Posterior cingulate gyrus (tissue), 11 donors: ENCODE measurements at regions not wholly inside any gene's neighbourhood (a gene's known extent, or its start where the extent isn't known, plus 50 kb on each side); places are given as distances from the start of the nearest gene placed in this dataset.
A peak's percentile ranks its signal among the peaks of the same experiment; 100 is the strongest.

Source experiments
- DNase-seq, 10 donors: peaks; one replicate each; pipeline versions ENCODE4 v3.0.0 to v3.0.0-alpha.2; 2020 to 2021; ENCODE audit warnings: mixed read lengths in 3 of 10
- intact Hi-C: fragments of 100-400 bp; cut with DNase I; formaldehyde crosslinking; loops from one replicate; pipeline ENCODE4 v1.15.1; 2023

- no peak for DNase-seq
- intact Hi-C loops: no loop called here
These were observed 159.6 kb upstream of the ZNF217 start for GRCh38 chr20:53752971-53753879.

DNA sequence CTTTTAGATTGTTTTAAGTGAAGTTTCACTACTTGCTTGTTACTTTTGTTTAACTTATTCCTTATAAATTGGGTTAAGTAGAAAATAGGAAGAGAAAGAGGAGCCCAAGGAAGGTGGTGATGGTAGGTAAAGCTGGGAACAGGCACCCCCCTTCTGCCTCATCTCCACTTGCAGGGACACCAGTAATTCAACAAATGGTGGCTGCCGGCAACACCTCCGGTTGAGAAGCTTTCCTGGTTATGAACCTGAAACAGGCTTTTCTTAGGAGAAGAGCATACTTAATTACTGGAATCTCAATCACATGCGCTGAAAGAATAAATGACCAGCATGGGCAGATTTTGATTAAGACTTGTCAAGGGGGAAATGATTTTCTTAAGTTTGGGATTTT lies 158.9 kb upstream of the ZNF217 start:
- intact Hi-C loops: no loop called here
- DNase-seq: no peak

- intact Hi-C loops: no loop called here
These were observed 158.1 kb upstream of the ZNF217 start for GRCh38 chr20:53751620-53752318.

GRCh38 chr20:53750827-53751619 lies 157.4 kb upstream of the ZNF217 start:
- intact Hi-C loops: no loop called here
- peak in 5 of 10 donors; percentile 15 to 82 (median 27) for DNase-seq

More at GRCh38 chr20:53751620-53752318, 158.1 kb upstream of the ZNF217 start:
- DNase-seq: no peak

- DNase-seq: no peak
- intact Hi-C loops: no loop called here
These were observed 155.9 kb upstream of the ZNF217 start for GRCh38 chr20:53749499-53749898.

GRCh38 chr20:53748821-53749421 lies 155.3 kb upstream of the ZNF217 start:
- DNase-seq: no peak
- intact Hi-C loops: no loop called here

- no peak for DNase-seq
- intact Hi-C loops: no loop called here
These were observed 154.5 kb upstream of the ZNF217 start for GRCh38 chr20:53748176-53748575.

DNA sequence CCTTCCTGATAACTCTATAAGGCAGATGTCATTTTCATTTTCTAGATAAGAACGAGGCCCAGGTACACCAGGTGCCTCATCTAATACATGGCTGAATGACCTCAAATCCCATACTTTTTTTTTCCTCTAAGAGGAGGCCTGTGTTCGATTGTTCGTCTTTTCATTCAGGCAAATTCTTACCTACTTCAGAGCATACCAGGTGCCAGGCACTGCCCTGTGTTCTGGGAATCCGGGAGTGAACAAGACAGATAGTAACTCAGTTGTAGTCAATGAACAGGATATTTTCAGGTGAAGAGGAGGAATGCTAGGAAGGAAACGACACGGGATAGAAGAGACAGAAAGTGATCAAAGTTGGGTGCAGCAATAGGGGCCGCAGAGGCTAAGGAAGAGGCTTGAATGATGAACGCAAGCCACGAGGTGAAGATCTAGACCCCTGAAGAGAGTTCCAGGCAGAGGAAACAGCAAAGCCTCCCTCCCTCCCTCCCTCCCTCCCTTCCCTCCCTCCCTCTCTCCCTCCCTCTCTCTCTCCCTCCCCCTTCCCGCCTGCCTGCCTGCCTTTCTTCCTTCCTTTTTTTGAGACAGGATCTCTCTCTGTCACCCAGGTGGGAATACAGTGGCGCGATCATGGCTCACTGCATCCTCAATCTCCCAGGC lies 150.1 kb upstream of the ZNF217 start:
- intact Hi-C loops: no loop called here

GRCh38 chr20:53742685-53743081 lies 149.0 kb upstream of the ZNF217 start:
- intact Hi-C loops: no loop called here
- no peak for DNase-seq

More for the DNA sequence above, 150.1 kb upstream of the ZNF217 start:
- no peak for DNase-seq

DNA sequence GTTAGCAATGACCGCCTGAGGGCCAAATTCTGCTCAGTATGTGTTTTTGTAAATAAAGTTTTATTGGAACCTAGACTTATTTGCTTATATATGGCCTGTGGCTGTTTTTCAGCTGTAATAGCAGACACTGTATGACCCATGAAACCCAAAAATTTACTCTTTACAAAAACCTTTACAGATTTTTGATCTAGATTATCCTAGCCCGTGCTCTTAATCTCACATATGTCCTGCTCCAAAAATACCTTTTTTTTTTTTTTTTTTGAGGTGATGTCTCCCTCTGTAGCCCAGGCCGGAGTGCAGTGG lies 148.0 kb upstream of the ZNF217 start:
- DNase-seq: no peak
- intact Hi-C loops: no loop called here

DNA sequence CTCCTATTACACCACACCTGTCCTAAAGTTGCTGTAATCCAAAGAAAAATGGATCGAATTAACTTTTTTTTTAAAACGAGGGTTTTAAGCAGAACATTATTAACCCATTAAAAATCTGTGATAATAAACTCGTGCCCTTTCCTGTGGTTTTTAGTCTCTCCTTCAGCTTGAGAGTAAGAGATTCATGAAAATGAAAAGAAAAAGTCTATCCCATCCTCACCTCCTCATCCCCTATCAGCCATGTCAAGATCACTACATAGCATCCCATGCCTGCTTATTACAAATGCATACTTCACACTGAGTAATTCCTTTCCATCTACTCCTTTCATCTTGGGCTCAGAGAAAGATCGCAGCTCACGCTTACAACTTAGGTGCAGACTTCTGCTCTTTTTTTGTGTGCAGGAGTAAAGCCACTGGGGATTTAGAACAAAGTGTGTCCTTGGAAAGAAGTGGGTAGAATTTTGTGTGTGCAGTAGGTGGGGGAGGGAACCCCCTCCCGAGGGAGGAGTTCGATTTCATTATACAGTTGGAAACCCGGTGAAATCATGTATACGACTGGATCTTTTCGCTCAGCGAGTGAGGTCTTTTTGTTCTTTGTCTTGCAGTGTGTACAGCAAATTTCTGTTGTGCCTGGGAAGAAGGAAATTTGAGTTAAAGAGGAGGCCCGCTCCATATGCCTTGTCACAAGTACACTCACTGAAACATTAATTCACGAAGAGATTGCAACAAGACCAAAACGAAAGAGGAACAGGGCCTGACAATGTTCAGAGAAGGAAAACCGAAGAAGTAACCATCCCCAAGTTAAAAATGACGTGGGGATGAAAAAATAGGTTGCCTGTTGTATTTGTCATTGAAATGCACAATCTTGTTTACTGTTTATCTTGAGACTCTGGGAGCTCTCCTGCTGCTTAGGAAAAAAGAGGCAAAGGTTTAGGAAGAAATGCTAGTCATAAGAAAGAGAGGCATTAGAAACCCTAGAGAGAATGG lies 146.5 kb upstream of the ZNF217 start:
- intact Hi-C loops: no loop called here

GRCh38 chr20:53738945-53739798 lies 145.5 kb upstream of the ZNF217 start:
- no peak for DNase-seq
- intact Hi-C loops: no loop called here

More for the DNA sequence above, 146.5 kb upstream of the ZNF217 start:
- DNase-seq: no peak

DNA sequence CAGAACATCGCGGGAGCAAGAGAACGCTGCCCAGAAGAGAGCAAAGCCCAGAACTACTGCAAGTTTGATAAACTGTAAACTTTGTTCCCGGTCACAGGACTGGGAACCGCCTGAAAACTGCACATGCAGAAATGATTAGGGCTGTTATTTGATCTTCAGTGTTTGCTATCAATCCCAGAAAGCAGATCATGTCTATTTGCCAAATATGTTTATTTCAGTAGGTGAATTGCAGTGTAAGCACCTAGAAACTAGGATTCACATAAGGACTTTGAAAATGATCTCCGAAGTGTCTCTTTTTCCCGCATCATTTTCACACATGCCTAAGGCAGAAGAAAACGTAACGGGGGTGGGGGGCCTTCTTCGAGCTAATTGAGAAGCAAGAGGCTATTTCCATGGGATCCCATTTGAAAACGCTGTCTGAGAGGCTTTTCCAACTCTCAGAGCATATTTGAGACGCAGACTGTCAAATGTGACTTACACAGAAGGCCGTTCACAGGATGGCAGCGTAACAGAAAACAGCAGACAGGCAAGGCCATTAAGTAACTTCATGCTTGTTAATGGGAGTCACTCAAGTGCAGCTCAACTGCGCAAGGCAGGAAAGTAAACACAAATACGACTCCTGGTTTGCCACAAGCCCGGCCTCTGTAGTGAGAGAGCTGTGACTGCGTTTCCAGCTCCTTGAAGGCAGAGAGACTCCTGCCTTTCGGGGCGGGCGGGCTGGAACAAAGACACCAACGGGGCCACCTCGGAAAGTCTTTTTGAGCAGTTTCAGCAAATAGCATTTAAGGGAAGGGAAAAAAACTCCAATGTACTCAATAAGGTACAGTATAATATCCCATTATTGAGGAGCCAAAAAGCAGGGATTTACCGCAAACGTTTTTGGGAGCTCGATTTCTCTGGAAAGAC lies 144.7 kb upstream of the ZNF217 start:
- intact Hi-C loops: no loop called here
- DNase-seq: peak in 4 of 10 donors; percentile 6 to 28 (median 24)

DNA sequence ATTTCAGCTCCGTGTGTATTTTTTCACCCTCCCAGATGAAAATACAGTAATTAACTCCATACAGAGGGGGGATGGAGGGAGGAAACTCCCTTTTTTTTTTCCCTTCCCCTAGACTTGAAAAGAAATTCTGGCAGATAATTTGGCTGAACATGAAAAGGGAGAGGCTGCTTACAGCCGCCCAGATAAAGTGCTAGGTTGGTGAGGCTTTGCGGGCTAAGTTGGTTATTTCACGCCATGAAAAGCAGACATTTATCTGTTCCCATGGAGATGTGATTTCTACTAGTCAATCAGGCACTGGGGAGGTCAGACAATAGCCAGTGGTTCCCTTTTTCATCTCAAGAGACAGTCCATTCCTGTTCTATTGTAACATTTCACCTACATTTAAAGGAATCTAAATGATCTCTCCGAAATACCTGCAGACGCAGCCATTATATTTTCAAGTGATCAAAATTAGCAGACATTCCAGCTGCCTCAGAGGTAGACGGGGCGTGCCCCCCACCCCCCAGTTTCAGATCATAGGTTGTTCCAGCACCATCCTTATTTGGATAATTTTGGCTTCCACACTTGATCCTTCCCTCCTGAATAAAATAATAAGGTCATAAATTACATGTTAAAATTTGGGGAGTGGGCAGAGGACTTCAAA lies 143.9 kb upstream of the ZNF217 start:
- DNase-seq: no peak

GRCh38 chr20:53736757-53737395 lies 143.2 kb upstream of the ZNF217 start:
- no peak for DNase-seq
- intact Hi-C loops: no loop called here

More for the DNA sequence above, 143.9 kb upstream of the ZNF217 start:
- intact Hi-C loops: no loop called here
